Type B pancreatic cell (in vitro differentiated cells): ENCODE measurements at regions not wholly inside any gene's neighbourhood (a gene's known extent, or its start where the extent isn't known, plus 50 kb on each side); places are given as distances from the start of the nearest gene placed in this dataset.

Experiments
- DNase-seq: peaks from one replicate; pipeline ENCODE4 v3.0.0; 2021; ENCODE audit warnings: mixed read lengths; ENCODE audit not compliant: unreplicated experiment; ENCODE audit errors: extremely low spot score
- H3K27ac Mint-ChIP-seq: 2 replicates; pipeline ENCODE4 v1.8.0; 2021; ENCODE audit warnings: mild to moderate bottlenecking, mixed read lengths
- H3K27me3 Mint-ChIP-seq: 2 replicates; pipeline ENCODE4 v1.8.0; 2021; ENCODE audit warnings: mixed read lengths
- H3K36me3 Mint-ChIP-seq: 2 replicates; pipeline ENCODE4 v1.8.0; 2021; ENCODE audit warnings: mixed read lengths
- H3K4me1 Mint-ChIP-seq: one replicate; pipeline ENCODE4 v1.8.0; 2021; ENCODE audit warnings: mixed read lengths; ENCODE audit not compliant: unreplicated experiment
- H3K4me3 Mint-ChIP-seq: 2 replicates; pipeline ENCODE4 v1.8.0; 2021; ENCODE audit warnings: mild to moderate bottlenecking, mixed read lengths
- H3K9me3 Mint-ChIP-seq: 2 replicates; pipeline ENCODE4 v1.8.0; 2021; ENCODE audit warnings: mixed read lengths
- CTCF ChIP-seq: fragments of 200-600 bp; sonication (generic); conservative IDR thresholded peaks from 2 replicates; pipeline ENCODE4 v1.5.0; 2021; ENCODE audit warnings: antibody characterized with exemption, mild to moderate bottlenecking

- H3K4me3 Mint-ChIP-seq, result no peak overlapping the region
- TF ChIP-seq CTCF, result no peak
- no peaks in the 10 kb centered on the region for H3K27me3 Mint-ChIP-seq
- peaks cover 6% of the 10 kb centered on the region for H3K4me1 Mint-ChIP-seq
- H3K36me3 Mint-ChIP-seq, result no peaks in the 10 kb centered on the region
- no peak overlapping the region for H3K27ac Mint-ChIP-seq
- no peak for DNase-seq
- no peaks in the 10 kb centered on the region for H3K9me3 Mint-ChIP-seq
Observed at GRCh38 chr12:86741531-86741930, 485.3 kb upstream of the MGAT4C start.

GRCh38 chr12:86735851-86736250 is 479.7 kb upstream of the MGAT4C start:
- DNase-seq, result no peak
- no peaks in the 10 kb centered on the region for H3K36me3 Mint-ChIP-seq
- H3K4me1 Mint-ChIP-seq, result no peaks in the 10 kb centered on the region
- TF ChIP-seq CTCF, result no peak
- H3K4me3 Mint-ChIP-seq, result no peak overlapping the region
- peaks cover 3% of the 10 kb centered on the region for H3K27me3 Mint-ChIP-seq
- no peaks in the 10 kb centered on the region for H3K9me3 Mint-ChIP-seq
- no peak overlapping the region for H3K27ac Mint-ChIP-seq

- Mint-ChIP-seq H3K27me3 (peaks cover 3% of the 10 kb centered on the region), H3K4me1 (peaks cover 5% of the 10 kb centered on the region), H3K27ac (no peak overlapping the region), H3K9me3 (no peaks in the 10 kb centered on the region), H3K36me3 (no peaks in the 10 kb centered on the region), H3K4me3 (no peak overlapping the region)
- TF ChIP-seq CTCF, result no peak
- no peak for DNase-seq
Observed at GRCh38 chr12:86735072-86735471, 478.9 kb upstream of the MGAT4C start.

- Mint-ChIP-seq H3K36me3 (no peaks in the 10 kb centered on the region), H3K9me3 (no peaks in the 10 kb centered on the region), H3K4me3 (no peak overlapping the region), H3K4me1 (peaks cover 10% of the 10 kb centered on the region), H3K27me3 (peaks cover 3% of the 10 kb centered on the region), H3K27ac (no peak overlapping the region)
- no peak for DNase-seq
- TF ChIP-seq CTCF, result no peak
Observed at GRCh38 chr12:86730233-86730632, 474.0 kb upstream of the MGAT4C start.

- H3K36me3 Mint-ChIP-seq, result peaks cover 1% of the 10 kb centered on the region
- no peaks in the 10 kb centered on the region for H3K9me3 Mint-ChIP-seq
- no peak for TF ChIP-seq CTCF
- DNase-seq, result no peak
- H3K27ac Mint-ChIP-seq, result no peak overlapping the region
- H3K27me3 Mint-ChIP-seq, result peaks cover 3% of the 10 kb centered on the region
- peaks cover 10% of the 10 kb centered on the region for H3K4me1 Mint-ChIP-seq
- H3K4me3 Mint-ChIP-seq, result no peak overlapping the region
Observed at GRCh38 chr12:86729739-86730138, 473.5 kb upstream of the MGAT4C start.

- no peak for DNase-seq
- Mint-ChIP-seq H3K36me3 (peaks cover 4% of the 10 kb centered on the region), H3K27me3 (no peaks in the 10 kb centered on the region), H3K27ac (no peak overlapping the region), H3K4me1 (peaks cover 10% of the 10 kb centered on the region), H3K4me3 (no peak overlapping the region), H3K9me3 (no peaks in the 10 kb centered on the region)
- no peak for TF ChIP-seq CTCF
Observed at GRCh38 chr12:86727160-86727559, 471.0 kb upstream of the MGAT4C start.
